Fibroblast of the aortic adventitia (primary cell): ENCODE measurements at regions not wholly inside any gene's neighbourhood (a gene's known extent, or its start where the extent isn't known, plus 50 kb on each side); places are given as distances from the start of the nearest gene placed in this dataset.
A peak's percentile ranks its signal among the peaks of the same experiment; 100 is the strongest.

ENCODE experiments used
- DNase-seq: peaks from one replicate; pipeline ENCODE4 v3.0.0-alpha.2; 2010; ENCODE audit warnings: low read depth
- H3K4me3 ChIP-seq: 2 replicates; pipeline ENCODE4 v1.5.1; 2011; ENCODE audit warnings: low read depth, mild to moderate bottlenecking, control low read depth, low read length, moderate library complexity
- CTCF ChIP-seq: IDR thresholded peaks from 2 replicates; pipeline ENCODE4 v1.5.1; 2011; ENCODE audit warnings: mild to moderate bottlenecking, low read length, control low read depth, inconsistent platforms; ENCODE audit not compliant: insufficient read depth

- TF ChIP-seq CTCF, result no peak
- no peak for DNase-seq
These were observed 82.6 kb upstream of the GPC6 start for GRCh38 chr13:93144031-93144430.

GRCh38 chr13:93145199-93145598, 81.4 kb upstream of the GPC6 start:
- TF ChIP-seq CTCF, result no peak
- H3K4me3 ChIP-seq, result no peak overlapping the region
- no peak for DNase-seq

More at GRCh38 chr13:93144031-93144430, 82.6 kb upstream of the GPC6 start:
- no peak overlapping the region for H3K4me3 ChIP-seq

GRCh38 chr13:93146584-93147297, 79.9 kb upstream of the GPC6 start:
- peak; percentile 93 for DNase-seq
- no peak for TF ChIP-seq CTCF
- no peak overlapping the region for H3K4me3 ChIP-seq

- no peak overlapping the region for H3K4me3 ChIP-seq
- DNase-seq, result no peak
- no peak for TF ChIP-seq CTCF
These were observed 79.3 kb upstream of the GPC6 start for GRCh38 chr13:93147298-93147645.

- no peak overlapping the region for H3K4me3 ChIP-seq
- no peak for TF ChIP-seq CTCF
- DNase-seq, result no peak
These were observed 78.7 kb upstream of the GPC6 start for GRCh38 chr13:93147946-93148345.

GRCh38 chr13:93151277-93151676, 75.3 kb upstream of the GPC6 start:
- TF ChIP-seq CTCF, result no peak

GRCh38 chr13:93158565-93158964, 68.0 kb upstream of the GPC6 start:
- TF ChIP-seq CTCF, result no peak
- DNase-seq, result no peak
- H3K4me3 ChIP-seq, result no peak overlapping the region

More at GRCh38 chr13:93151277-93151676, 75.3 kb upstream of the GPC6 start:
- DNase-seq, result peak; percentile 92
- no peak overlapping the region for H3K4me3 ChIP-seq
